Skeletal muscle satellite cell (primary cell): ENCODE measurements at regions not wholly inside any gene's neighbourhood (a gene's known extent, or its start where the extent isn't known, plus 50 kb on each side); places are given as distances from the start of the nearest gene placed in this dataset.

Source experiments
- H3K27me3 ChIP-seq: 2 replicates; pipeline ENCODE4 v1.7.0; 2013; ENCODE audit warnings: low read length; ENCODE audit not compliant: control insufficient read depth, insufficient read depth
- H3K36me3 ChIP-seq: 2 replicates; pipeline ENCODE4 v1.7.0; 2013; ENCODE audit warnings: mild to moderate bottlenecking, control low read depth, low read length; ENCODE audit not compliant: insufficient read depth
- H3K4me1 ChIP-seq: 2 replicates; pipeline ENCODE4 v1.7.0; 2013; ENCODE audit warnings: low read length; ENCODE audit not compliant: control insufficient read depth, insufficient read depth
- H3K4me2 ChIP-seq: 2 replicates; pipeline ENCODE4 v1.7.0; 2013; ENCODE audit warnings: mild to moderate bottlenecking, low read length
- H3K4me3 ChIP-seq: 2 replicates; pipeline ENCODE4 v1.7.0; 2013; ENCODE audit warnings: low read length
- H3K9ac ChIP-seq: 2 replicates; pipeline ENCODE4 v1.7.0; 2013; ENCODE audit warnings: mild to moderate bottlenecking, low read depth, low read length, moderate library complexity
- H3K9me3 ChIP-seq: replicated peaks from 2 replicates; pipeline ENCODE4 v1.7.0; 2013; ENCODE audit warnings: mild to moderate bottlenecking, control low read depth, low read length

GRCh38 chr14:22434030-22434429 lies 155.0 kb downstream of the DAD1 start:
- Histone ChIP-seq H3K9me3 (no peaks in the 10 kb centered on the region), H3K27me3 (peaks cover 32% of the 10 kb centered on the region), H3K9ac (no peak overlapping the region), H3K4me3 (no peak overlapping the region), H3K4me2 (no peak overlapping the region), H3K4me1 (peaks cover 10% of the 10 kb centered on the region), H3K36me3 (no peaks in the 10 kb centered on the region)

- no peak overlapping the region for H3K4me2 ChIP-seq
- H3K4me3 ChIP-seq, result no peak overlapping the region
- H3K9ac ChIP-seq, result no peak overlapping the region
- no peaks in the 10 kb centered on the region for H3K9me3 ChIP-seq
- peaks cover 37% of the 10 kb centered on the region for H3K27me3 ChIP-seq
- no peaks in the 10 kb centered on the region for H3K36me3 ChIP-seq
- H3K4me1 ChIP-seq, result peaks cover 10% of the 10 kb centered on the region
Measured at GRCh38 chr14:22433069-22433468, 156.0 kb downstream of the DAD1 start.

GRCh38 chr14:22432348-22432976 lies 156.6 kb downstream of the DAD1 start:
- Histone ChIP-seq H3K9ac (no peak overlapping the region), H3K4me2 (peak overlapping the region; percentile 12), H3K27me3 (peaks cover 39% of the 10 kb centered on the region), H3K4me1 (peaks cover 15% of the 10 kb centered on the region), H3K36me3 (no peaks in the 10 kb centered on the region), H3K9me3 (no peaks in the 10 kb centered on the region), H3K4me3 (no peak overlapping the region)

- H3K9me3 ChIP-seq, result no peaks in the 10 kb centered on the region
- peaks cover 44% of the 10 kb centered on the region for H3K27me3 ChIP-seq
- no peaks in the 10 kb centered on the region for H3K36me3 ChIP-seq
- H3K4me3 ChIP-seq, result no peak overlapping the region
- peaks cover 18% of the 10 kb centered on the region for H3K4me1 ChIP-seq
- no peak overlapping the region for H3K9ac ChIP-seq
- H3K4me2 ChIP-seq, result no peak overlapping the region
Measured at GRCh38 chr14:22429546-22430294, 159.3 kb downstream of the DAD1 start.

GRCh38 chr14:22428700-22429291 lies 160.2 kb downstream of the DAD1 start:
- H3K9me3 ChIP-seq, result no peaks in the 10 kb centered on the region
- H3K4me1 ChIP-seq, result peaks cover 18% of the 10 kb centered on the region
- H3K27me3 ChIP-seq, result peaks cover 44% of the 10 kb centered on the region
- H3K4me2 ChIP-seq, result no peak overlapping the region
- no peak overlapping the region for H3K9ac ChIP-seq
- no peak overlapping the region for H3K4me3 ChIP-seq
- H3K36me3 ChIP-seq, result no peaks in the 10 kb centered on the region

GRCh38 chr14:22427771-22428231 lies 161.2 kb downstream of the DAD1 start:
- peak overlapping the region; percentile 62 for H3K4me3 ChIP-seq
- peak overlapping the region; percentile 87 for H3K4me2 ChIP-seq
- H3K36me3 ChIP-seq, result no peaks in the 10 kb centered on the region
- H3K4me1 ChIP-seq, result peaks cover 13% of the 10 kb centered on the region
- H3K9ac ChIP-seq, result peak overlapping the region; percentile 16
- peaks cover 47% of the 10 kb centered on the region for H3K27me3 ChIP-seq
- H3K9me3 ChIP-seq, result no peaks in the 10 kb centered on the region

- Histone ChIP-seq H3K4me2 (no peak overlapping the region), H3K9me3 (no peaks in the 10 kb centered on the region), H3K27me3 (peaks cover 57% of the 10 kb centered on the region), H3K4me3 (no peak overlapping the region), H3K36me3 (no peaks in the 10 kb centered on the region), H3K4me1 (peaks cover 8% of the 10 kb centered on the region), H3K9ac (no peak overlapping the region)
Measured at GRCh38 chr14:22426711-22427110, 162.3 kb downstream of the DAD1 start.

- Histone ChIP-seq H3K36me3 (no peaks in the 10 kb centered on the region), H3K9ac (no peak overlapping the region), H3K9me3 (no peaks in the 10 kb centered on the region), H3K4me1 (peaks cover 8% of the 10 kb centered on the region), H3K4me3 (no peak overlapping the region), H3K27me3 (peaks cover 60% of the 10 kb centered on the region), H3K4me2 (no peak overlapping the region)
Measured at GRCh38 chr14:22423958-22424357, 165.1 kb downstream of the DAD1 start.

- H3K36me3 ChIP-seq, result no peaks in the 10 kb centered on the region
- no peak overlapping the region for H3K9ac ChIP-seq
- H3K9me3 ChIP-seq, result no peaks in the 10 kb centered on the region
- no peak overlapping the region for H3K4me3 ChIP-seq
- H3K4me2 ChIP-seq, result no peak overlapping the region
- H3K27me3 ChIP-seq, result peaks cover 53% of the 10 kb centered on the region
- peaks cover under 1% of the 10 kb centered on the region for H3K4me1 ChIP-seq
Measured at GRCh38 chr14:22422238-22422637, 166.8 kb downstream of the DAD1 start.

GRCh38 chr14:22420598-22421186 lies 168.3 kb downstream of the DAD1 start:
- no peaks in the 10 kb centered on the region for H3K36me3 ChIP-seq
- H3K4me1 ChIP-seq, result no peaks in the 10 kb centered on the region
- H3K9me3 ChIP-seq, result no peaks in the 10 kb centered on the region
- H3K9ac ChIP-seq, result no peak overlapping the region
- H3K27me3 ChIP-seq, result peaks cover 51% of the 10 kb centered on the region
- H3K4me3 ChIP-seq, result no peak overlapping the region
- no peak overlapping the region for H3K4me2 ChIP-seq

- no peak overlapping the region for H3K4me2 ChIP-seq
- H3K9me3 ChIP-seq, result no peaks in the 10 kb centered on the region
- no peak overlapping the region for H3K4me3 ChIP-seq
- H3K36me3 ChIP-seq, result no peaks in the 10 kb centered on the region
- H3K4me1 ChIP-seq, result no peaks in the 10 kb centered on the region
- H3K9ac ChIP-seq, result no peak overlapping the region
- peaks cover 43% of the 10 kb centered on the region for H3K27me3 ChIP-seq
Measured at GRCh38 chr14:22419620-22420019, 169.4 kb downstream of the DAD1 start.
